ENCODE measurements at regions not wholly inside any gene's neighbourhood (a gene's known extent, or its start where the extent isn't known, plus 50 kb on each side); places are given as distances from the start of the nearest gene placed in this dataset.

GRCh38 chr1:79726911-79727310 lies 720.4 kb upstream of the ADGRL4 start (continued):
- no peak for TF ChIP-seq GABPA (IDR thresholded peaks at IDR 0.05; ENCODE audit: borderline replicate concordance, insufficient read depth, low read length)

Data from H1 (cell line).